ENCODE measurements at regions not wholly inside any gene's neighbourhood (a gene's known extent, or its start where the extent isn't known, plus 50 kb on each side); places are given as distances from the start of the nearest gene placed in this dataset.
"Not testable (repeated sequence)": the region's sequence is repeated elsewhere in the genome, so short reads cannot be mapped to it uniquely, and the experiment has no call there.

DNA sequence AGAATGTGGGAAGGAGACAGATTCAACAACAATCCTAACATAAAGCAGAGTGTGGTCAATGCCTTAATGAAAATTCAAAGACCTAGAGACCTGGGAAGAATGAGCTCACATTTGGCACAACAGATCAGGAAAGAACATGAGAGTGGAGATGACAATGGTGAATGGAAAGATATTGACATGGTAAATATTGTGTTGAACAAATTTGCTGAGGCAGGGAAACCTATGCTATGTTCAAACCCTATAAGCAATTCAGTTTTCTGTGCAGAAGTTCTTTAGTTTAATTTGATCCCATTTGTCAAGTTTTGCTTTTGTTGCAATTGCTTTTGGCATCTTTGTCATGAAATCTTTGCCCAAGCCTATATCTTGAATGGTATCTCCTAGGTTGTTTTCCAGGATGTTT, 199.4 kb upstream of the LRRTM4 start:
- no peak overlapping the region for H3K4me3 Mint-ChIP-seq (ENCODE audit: low read depth)
- TF ChIP-seq, protein P1, sequence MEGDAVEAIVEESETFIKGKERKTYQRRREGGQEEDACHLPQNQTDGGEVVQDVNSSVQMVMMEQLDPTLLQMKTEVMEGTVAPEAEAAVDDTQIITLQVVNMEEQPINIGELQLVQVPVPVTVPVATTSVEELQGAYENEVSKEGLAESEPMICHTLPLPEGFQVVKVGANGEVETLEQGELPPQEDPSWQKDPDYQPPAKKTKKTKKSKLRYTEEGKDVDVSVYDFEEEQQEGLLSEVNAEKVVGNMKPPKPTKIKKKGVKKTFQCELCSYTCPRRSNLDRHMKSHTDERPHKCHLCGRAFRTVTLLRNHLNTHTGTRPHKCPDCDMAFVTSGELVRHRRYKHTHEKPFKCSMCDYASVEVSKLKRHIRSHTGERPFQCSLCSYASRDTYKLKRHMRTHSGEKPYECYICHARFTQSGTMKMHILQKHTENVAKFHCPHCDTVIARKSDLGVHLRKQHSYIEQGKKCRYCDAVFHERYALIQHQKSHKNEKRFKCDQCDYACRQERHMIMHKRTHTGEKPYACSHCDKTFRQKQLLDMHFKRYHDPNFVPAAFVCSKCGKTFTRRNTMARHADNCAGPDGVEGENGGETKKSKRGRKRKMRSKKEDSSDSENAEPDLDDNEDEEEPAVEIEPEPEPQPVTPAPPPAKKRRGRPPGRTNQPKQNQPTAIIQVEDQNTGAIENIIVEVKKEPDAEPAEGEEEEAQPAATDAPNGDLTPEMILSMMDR (IDR thresholded peaks at IDR 0.05; ENCODE audit: unreplicated experiment): no peak
- DNase-seq (ENCODE audit: low spot score, unreplicated experiment): no peak
- H3K27me3 Mint-ChIP-seq: no peaks in the 10 kb centered on the region
- H3K36me3 Mint-ChIP-seq (ENCODE audit: insufficient read depth): no peaks in the 10 kb centered on the region
- H3K4me1 Mint-ChIP-seq (ENCODE audit: low read depth): peaks cover 3% of the 10 kb centered on the region
- no peaks in the 10 kb centered on the region for H3K9me3 Mint-ChIP-seq (ENCODE audit: low read depth)
- no peak overlapping the region for H3K27ac Mint-ChIP-seq

DNA sequence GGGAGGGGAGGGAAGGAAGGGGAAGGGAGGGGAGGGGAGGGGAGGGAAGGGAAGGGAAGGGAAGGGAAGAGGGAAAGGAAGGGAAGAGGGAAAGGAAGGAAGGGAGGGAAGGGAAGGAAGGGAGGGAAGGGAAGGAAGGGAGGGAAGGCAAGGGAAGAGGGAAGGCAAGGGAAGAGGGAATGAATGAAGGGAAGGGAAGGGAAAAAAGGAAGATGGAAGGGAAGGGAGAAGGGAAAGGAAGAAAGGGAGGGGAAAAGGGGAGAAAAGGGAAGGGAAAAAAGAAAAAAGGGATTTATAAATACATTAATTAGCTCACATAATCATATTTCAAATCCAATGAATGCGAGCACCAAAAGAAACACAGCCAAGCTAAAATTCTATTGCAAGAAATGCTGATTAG, 202.9 kb upstream of the LRRTM4 start:
- Mint-ChIP-seq H3K4me3 (ENCODE audit: low read depth) (no peak overlapping the region), H3K4me1 (ENCODE audit: low read depth) (peaks cover 3% of the 10 kb centered on the region), H3K36me3 (ENCODE audit: insufficient read depth) (no peaks in the 10 kb centered on the region), H3K9me3 (ENCODE audit: low read depth) (no peaks in the 10 kb centered on the region), H3K27me3 (no peaks in the 10 kb centered on the region), H3K27ac (no peak overlapping the region)
- DNase-seq (ENCODE audit: low spot score, unreplicated experiment): no peak
- TF ChIP-seq, protein P1 (IDR thresholded peaks at IDR 0.05; ENCODE audit: unreplicated experiment): no peak

DNA sequence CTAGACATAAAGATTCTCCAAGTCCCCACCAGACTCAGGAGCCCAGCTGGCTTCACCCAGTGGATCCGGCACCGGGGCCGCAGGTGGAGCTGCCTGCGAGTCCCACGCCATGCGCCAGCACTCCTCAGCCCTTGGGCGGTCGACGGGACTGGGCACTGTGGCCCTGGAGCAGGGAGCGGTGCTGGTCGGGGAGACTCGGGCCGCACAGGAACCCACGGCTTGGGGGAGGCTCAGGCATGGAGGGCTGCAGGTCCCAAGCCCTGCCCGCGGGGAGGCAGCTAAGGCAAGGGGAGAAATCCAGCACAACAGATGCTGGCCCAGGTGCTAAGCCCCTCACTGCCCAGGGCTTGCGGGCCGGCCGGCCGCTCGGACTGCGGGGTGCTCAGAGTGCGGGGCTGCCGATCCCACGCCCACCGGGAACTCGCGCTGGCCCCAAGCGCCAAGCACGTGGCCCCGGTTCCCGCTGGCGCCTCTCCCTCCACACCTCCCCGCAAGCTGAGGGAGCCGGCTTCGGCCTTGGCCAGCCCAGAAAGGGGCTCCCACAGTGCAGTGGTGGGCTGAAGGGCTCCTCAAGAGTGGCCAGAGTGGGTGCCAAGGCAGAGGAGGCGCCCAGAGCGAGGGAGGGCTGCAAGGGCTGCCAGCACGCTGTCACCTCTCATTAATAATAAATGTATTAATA, 212.6 kb upstream of the LRRTM4 start:
- H3K4me1 Mint-ChIP-seq (ENCODE audit: low read depth); H3K27me3 Mint-ChIP-seq; H3K36me3 Mint-ChIP-seq (ENCODE audit: insufficient read depth); H3K9me3 Mint-ChIP-seq (ENCODE audit: low read depth); H3K4me3 Mint-ChIP-seq (ENCODE audit: low read depth); H3K27ac Mint-ChIP-seq; DNase-seq (ENCODE audit: low spot score, unreplicated experiment): not testable (repeated sequence)

DNA sequence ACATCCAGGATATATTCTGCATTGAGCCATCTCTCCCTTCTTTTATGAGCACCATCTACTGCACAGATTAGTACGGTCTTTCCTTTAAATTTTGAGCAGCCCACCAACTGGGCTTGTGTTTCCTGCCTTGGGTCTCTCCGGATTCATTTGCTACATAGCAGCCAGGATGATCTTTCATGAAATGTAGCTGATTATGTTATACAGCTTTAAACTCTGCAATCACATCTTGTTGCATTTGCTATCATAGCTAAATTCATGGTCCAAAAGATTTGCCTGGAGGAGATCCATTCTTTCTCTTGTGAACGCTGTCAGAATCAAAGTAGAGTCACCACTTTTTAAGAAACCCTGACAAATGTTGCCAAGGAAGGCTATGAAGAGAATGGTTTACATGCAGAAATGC, 215.1 kb upstream of the LRRTM4 start:
- Mint-ChIP-seq H3K27me3 (no peaks in the 10 kb centered on the region), H3K9me3 (ENCODE audit: low read depth) (no peaks in the 10 kb centered on the region), H3K27ac (no peak overlapping the region), H3K36me3 (ENCODE audit: insufficient read depth) (no peaks in the 10 kb centered on the region), H3K4me1 (ENCODE audit: low read depth) (no peaks in the 10 kb centered on the region), H3K4me3 (ENCODE audit: low read depth) (no peak overlapping the region)
- TF ChIP-seq, protein P1 (IDR thresholded peaks at IDR 0.05; ENCODE audit: unreplicated experiment): no peak
- DNase-seq (ENCODE audit: low spot score, unreplicated experiment): no peak

DNA sequence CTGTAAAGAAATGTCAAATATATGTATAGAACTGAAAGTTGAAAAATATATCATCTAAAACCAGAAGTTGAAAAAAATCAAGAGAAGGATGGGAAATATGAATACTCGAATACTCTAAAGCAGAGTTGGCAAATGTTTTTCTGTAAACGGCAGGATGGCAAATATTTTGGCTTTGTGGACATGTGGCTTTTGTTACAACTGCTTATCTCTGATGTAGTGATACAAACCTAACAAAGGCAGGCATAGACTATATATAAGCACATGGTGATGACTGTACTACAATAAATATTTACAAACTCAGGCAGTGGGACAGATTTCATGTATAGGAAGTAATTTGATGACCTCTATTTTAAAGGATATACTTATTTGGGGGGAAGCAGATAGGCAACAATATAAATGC, 224.6 kb upstream of the LRRTM4 start:
- Mint-ChIP-seq H3K4me1 (ENCODE audit: low read depth) (peaks cover 4% of the 10 kb centered on the region), H3K27me3 (no peaks in the 10 kb centered on the region), H3K9me3 (ENCODE audit: low read depth) (peaks cover 6% of the 10 kb centered on the region), H3K4me3 (ENCODE audit: low read depth) (no peak overlapping the region), H3K27ac (no peak overlapping the region), H3K36me3 (ENCODE audit: insufficient read depth) (peaks cover 2% of the 10 kb centered on the region)
- TF ChIP-seq, protein P1 (IDR thresholded peaks at IDR 0.05; ENCODE audit: unreplicated experiment): no peak
- DNase-seq (ENCODE audit: low spot score, unreplicated experiment): no peak

DNA sequence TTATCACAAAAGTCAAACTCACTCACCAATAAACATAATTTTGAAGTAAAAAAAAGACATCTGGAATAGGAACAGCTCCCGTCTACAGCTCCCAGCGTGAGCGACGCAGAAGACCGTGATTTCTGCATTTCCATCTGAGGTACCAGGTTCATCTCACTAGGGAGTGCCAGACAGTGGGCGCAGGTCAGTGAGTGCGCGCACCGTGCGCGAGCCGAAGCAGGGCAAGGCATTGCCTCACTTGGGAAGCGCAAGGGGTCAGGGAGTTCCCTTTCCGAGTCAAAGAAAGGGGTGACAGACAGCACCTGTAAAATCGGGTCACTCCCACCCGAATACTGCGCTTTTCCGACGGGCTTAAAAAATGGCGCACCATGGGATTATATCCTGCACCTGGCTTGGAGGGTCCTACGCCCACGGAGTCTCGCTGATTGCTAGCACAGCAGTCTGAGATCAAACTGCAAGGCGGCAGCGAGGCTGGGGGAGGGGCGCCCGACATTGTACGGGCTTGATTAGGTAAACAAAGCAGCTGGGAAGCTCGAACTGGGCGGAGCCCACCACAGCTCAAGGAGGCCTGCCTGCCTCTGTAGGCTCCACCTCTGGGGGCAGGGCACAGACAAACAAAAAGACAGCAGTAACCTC, 231.7 kb upstream of the LRRTM4 start:
- not testable (repeated sequence) for H3K36me3 Mint-ChIP-seq (ENCODE audit: insufficient read depth); DNase-seq (ENCODE audit: low spot score, unreplicated experiment); H3K27me3 Mint-ChIP-seq; H3K4me1 Mint-ChIP-seq (ENCODE audit: low read depth)
- peaks cover 15% of the 10 kb centered on the region for H3K9me3 Mint-ChIP-seq (ENCODE audit: low read depth)
- H3K4me3 Mint-ChIP-seq (ENCODE audit: low read depth): peak overlapping the region; percentile 76
- peak overlapping the region; percentile 56 for H3K27ac Mint-ChIP-seq
